HG02588 (cell line): ENCODE measurements at regions not wholly inside any gene's neighbourhood (a gene's known extent, or its start where the extent isn't known, plus 50 kb on each side); places are given as distances from the start of the nearest gene placed in this dataset.

ENCODE experiments used
- ATAC-seq: cut with Tn5 transposase; IDR thresholded peaks from one replicate; pipeline ENCODE4 v1.9.1; 2021; ENCODE audit warnings: mild to moderate bottlenecking, moderate library complexity; ENCODE audit not compliant: unreplicated experiment

- ATAC-seq, result no peak
Measured at GRCh38 chr2:42926434-42927333, 134.3 kb upstream of the HAAO start.

- no peak for ATAC-seq
Measured at GRCh38 chr2:42925742-42926433, 133.5 kb upstream of the HAAO start.

- ATAC-seq, result no peak
Measured at GRCh38 chr2:42924418-42924886, 132.1 kb upstream of the HAAO start.

- ATAC-seq, result no peak
Measured at GRCh38 chr2:42923580-42924417, 131.4 kb upstream of the HAAO start.

GRCh38 chr2:42922790-42923579 lies 130.6 kb upstream of the HAAO start:
- no peak for ATAC-seq

GRCh38 chr2:42922293-42922692 lies 129.9 kb upstream of the HAAO start:
- no peak for ATAC-seq

GRCh38 chr2:42921721-42922120 lies 129.3 kb upstream of the HAAO start:
- no peak for ATAC-seq

- no peak for ATAC-seq
Measured at GRCh38 chr2:42921147-42921520, 128.8 kb upstream of the HAAO start.

- no peak for ATAC-seq
Measured at GRCh38 chr2:42920446-42921146, 128.2 kb upstream of the HAAO start.

- no peak for ATAC-seq
Measured at GRCh38 chr2:42918671-42919318, 126.4 kb upstream of the HAAO start.

- ATAC-seq, result no peak
Measured at GRCh38 chr2:42918041-42918440, 125.7 kb upstream of the HAAO start.

GRCh38 chr2:42917425-42917927 lies 125.1 kb upstream of the HAAO start:
- no peak for ATAC-seq

- ATAC-seq, result no peak
Measured at GRCh38 chr2:42916324-42916723, 123.9 kb upstream of the HAAO start.

- no peak for ATAC-seq
Measured at GRCh38 chr2:42914860-42915259, 122.5 kb upstream of the HAAO start.

- ATAC-seq, result no peak
Measured at GRCh38 chr2:42914314-42914713, 121.9 kb upstream of the HAAO start.

- ATAC-seq, result no peak
Measured at GRCh38 chr2:42913280-42913878, 121.0 kb upstream of the HAAO start.

- no peak for ATAC-seq
Measured at GRCh38 chr2:42910645-42911405, 118.4 kb upstream of the HAAO start.

GRCh38 chr2:42909966-42910365 lies 117.6 kb upstream of the HAAO start:
- no peak for ATAC-seq
